GM18870 (cell line): ENCODE measurements at regions not wholly inside any gene's neighbourhood (a gene's known extent, or its start where the extent isn't known, plus 50 kb on each side); places are given as distances from the start of the nearest gene placed in this dataset.

Experiments used
- ATAC-seq: cut with Tn5 transposase; IDR thresholded peaks from one replicate; pipeline ENCODE4 v1.9.1; 2021; ENCODE audit warnings: moderate library complexity; ENCODE audit not compliant: unreplicated experiment

GRCh38 chr12:61357496-61357895, 902.7 kb upstream of the USP15 start:
- no peak for ATAC-seq

DNA sequence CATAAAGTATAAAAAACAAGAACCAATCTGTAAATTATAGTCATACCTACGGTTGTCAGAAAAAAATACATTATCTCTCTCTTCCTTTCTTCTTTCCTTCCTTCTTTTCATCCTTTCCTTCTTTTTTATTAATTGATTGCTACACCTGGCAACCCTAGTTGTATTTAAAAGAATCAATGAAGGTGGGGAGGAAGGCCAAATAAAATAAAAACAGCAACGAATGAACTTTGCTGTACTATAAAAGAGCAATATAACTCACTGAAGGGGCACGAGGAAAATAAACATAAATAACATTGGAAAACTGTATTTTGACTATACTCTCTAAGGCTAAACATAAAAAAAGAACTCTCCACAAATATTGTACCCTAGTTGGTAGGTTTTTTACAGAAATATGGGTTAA, 898.2 kb upstream of the USP15 start:
- no peak for ATAC-seq

DNA sequence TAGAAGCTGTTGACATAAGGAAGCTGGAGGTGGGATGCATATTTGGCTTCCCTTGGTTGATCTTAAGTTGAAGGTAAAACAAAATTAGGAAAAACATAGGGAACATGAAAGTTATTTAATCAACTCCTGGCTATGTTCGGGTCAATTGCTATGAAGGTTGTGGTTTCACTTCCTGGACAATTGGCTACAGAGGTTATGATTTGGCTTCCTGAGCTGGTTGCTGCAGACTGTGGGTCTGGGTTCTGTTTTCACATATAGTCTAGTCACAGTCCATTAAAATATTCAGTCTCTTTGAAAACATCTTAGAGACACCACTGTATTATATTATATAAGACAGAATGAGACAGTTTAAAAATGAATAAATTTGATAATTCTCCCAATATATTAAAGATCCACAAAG, 895.2 kb upstream of the USP15 start:
- ATAC-seq: no peak

GRCh38 chr12:61367281-61367785, 892.9 kb upstream of the USP15 start:
- ATAC-seq: no peak

DNA sequence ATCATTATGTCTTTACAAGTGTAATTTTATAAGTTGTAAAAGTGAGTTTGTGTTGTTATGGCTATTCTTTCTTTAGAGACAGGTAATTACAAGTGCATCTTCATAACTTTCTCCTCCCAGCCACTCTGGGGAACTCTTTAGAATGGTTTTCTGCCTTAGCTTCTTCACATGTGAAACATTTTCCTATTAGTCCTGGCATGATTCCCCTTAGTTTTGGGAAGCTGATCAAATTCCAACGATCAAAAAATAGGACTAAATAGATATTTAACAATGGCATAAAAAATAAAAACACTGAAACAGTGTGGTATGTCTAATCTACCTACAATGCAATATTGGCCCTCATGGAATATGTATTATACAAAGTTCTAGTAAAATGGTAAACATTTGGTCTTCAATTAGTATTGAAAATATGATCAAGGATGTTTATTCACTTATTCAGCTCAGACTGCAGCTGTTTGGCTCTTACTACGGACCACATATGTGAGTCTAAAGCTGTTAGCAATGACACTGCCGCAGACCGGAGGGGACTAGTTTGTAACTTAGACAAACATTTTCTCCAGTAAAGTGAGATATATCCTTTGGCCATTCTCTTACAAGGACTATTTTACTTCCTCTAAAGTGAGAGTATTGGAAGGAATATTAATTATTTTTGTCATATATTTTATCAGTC, 890.8 kb upstream of the USP15 start:
- no peak for ATAC-seq

DNA sequence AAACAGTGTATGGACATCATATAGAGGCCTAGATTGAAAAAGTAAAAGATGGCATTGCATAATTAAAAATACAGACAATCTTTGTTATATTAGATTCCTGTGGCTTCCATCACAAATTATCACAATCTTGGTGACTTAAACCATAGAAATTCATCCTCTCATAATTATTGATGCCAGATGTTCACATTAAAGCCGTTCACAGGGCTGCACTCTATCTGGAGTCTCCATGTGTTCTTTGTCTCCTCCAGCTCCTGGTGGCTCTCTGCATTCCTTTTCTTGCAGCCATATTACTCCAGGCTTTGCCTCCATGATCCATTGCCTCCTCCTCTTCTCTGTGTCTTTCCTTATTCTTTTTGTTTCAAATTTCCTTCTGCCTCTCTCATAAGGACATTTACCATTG, 875.7 kb upstream of the USP15 start:
- ATAC-seq: no peak

DNA sequence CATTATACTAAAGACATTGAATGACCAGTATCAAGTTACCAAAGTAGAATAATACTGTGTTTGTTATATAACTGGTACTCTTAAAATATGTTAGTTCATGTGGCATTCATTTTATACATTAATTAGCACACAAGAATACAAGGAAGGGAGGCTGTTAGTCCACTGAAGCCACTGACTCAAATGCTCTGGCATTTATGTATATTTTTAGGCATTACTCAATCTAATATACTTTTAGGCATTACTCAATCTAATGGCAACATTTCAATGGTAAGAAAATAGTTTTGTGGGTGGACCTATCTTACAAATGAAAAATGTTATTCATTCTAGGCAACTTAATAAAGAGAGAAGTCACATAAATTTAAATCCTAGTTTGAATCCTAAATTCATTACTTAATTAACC, 874.4 kb upstream of the USP15 start:
- ATAC-seq: no peak

DNA sequence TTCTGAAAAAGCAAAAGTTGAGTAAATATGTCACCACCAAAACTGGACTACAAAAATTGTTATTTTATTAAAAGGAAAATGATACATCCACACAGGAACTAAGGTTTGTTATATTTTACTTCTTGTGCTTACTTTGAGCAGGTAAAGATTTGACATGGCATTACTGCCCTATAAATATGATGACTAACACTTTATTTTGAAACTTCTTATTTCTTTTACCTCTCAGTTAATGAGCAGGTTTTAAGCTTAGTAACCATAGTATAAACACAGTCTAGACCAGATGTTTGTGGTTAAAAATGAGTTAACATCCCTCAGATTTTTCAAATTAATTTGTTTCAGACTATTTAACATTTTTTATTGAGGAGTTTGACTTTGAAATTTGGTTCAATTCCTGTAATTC, 862.5 kb upstream of the USP15 start:
- ATAC-seq: no peak

- no peak for ATAC-seq
Measured at GRCh38 chr12:61412201-61412600, 848.0 kb upstream of the USP15 start.

GRCh38 chr12:61414470-61414869, 845.7 kb upstream of the USP15 start:
- no peak for ATAC-seq

DNA sequence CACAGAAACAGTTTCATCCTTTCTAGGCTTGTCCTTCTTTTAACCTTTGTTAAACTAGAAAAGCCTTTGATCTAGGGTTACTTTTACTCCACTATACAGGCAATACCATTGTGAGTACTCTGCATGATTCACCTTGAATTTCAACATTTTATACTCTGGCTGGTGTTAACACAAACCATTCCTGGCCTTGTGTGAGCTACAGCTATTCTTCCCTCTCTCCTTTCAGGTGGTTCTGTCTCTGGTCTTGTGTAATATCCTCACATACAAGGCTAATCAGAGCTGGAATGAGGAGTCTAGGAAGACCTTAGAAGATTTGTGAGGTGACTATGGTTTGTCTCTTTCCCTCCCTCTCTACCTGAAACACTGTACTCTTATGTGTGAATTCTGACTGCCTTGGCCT, 837.4 kb upstream of the USP15 start:
- no peak for ATAC-seq

GRCh38 chr12:61452076-61452475, 808.1 kb upstream of the USP15 start:
- ATAC-seq: no peak

GRCh38 chr12:61487728-61488127, 772.5 kb upstream of the USP15 start:
- no peak for ATAC-seq

- no peak for ATAC-seq
Measured at GRCh38 chr12:61490526-61491498, 769.4 kb upstream of the USP15 start.

DNA sequence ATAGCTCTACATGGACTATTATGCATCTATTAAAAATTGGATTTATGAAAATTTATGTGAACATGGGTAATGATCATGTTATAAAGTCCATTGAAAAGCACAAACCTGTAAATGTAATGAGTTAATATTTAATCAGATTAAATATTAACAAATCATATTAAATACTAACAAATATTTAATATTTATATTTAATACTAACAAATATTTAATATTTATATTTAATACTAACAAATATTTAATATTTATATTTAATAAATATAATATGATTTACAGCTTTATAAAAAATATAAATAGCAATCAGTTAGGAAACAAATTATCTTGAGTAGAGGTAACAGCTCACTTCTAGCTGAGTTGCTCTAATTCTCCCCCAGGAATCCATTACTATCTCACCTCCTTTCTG, 758.0 kb upstream of the USP15 start:
- no peak for ATAC-seq

- no peak for ATAC-seq
Measured at GRCh38 chr12:61504396-61505080, 755.7 kb upstream of the USP15 start.

DNA sequence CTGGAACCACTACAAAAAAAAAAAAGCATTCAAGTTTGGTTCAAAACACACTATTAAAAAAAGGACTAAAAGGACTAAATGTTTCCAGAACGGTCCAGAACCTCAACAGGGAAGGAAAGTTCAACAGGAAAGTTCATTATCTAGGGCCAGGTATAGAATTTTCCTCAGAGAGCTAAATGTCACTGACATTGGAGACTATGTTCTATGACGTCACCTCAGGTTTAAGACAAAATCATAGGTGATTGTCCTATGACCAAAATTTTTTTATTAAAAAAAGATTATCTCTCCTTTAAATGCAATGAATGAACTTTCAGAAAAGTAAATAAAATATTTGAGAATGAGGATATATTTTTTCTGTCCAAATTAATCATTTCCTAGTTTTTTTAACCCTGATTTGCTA, 746.7 kb upstream of the USP15 start:
- no peak for ATAC-seq

DNA sequence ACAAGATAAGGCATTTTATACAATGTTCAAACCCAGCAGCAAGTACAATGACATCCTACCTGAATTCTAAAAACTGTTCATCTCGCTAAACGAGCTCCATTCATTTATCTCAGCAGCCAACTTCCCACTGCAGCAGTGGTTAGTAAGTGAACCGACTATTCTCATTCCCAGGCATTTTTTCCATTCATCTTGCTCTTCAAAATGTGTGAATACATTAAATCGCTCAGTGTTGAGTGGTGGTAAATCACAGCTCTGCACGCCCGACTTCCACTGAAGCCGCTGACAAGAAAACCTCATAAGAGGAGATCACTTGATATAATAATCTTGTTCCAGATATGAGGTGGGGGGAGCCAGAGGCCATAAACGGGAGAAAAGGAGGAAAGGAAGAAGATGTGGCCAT, 746.2 kb upstream of the USP15 start:
- ATAC-seq: no peak

- ATAC-seq: no peak
Measured at GRCh38 chr12:61521258-61521657, 738.9 kb upstream of the USP15 start.

- no peak for ATAC-seq
Measured at GRCh38 chr12:61523276-61523992, 736.8 kb upstream of the USP15 start.

- no peak for ATAC-seq
Measured at GRCh38 chr12:61524851-61525250, 735.4 kb upstream of the USP15 start.
